CD4-positive, alpha-beta memory T cell (primary cell): ENCODE measurements at regions not wholly inside any gene's neighbourhood (a gene's known extent, or its start where the extent isn't known, plus 50 kb on each side); places are given as distances from the start of the nearest gene placed in this dataset.

ENCODE experiments used
- CTCF ChIA-PET: fragments of 350-600 bp; sonication (Branson Sonifier 250); formaldehyde crosslinking; loops from one replicate; lab custom pipeline; 2021; ENCODE audit warnings: inconsistent platforms; ENCODE audit not compliant: partially characterized antibody; lab: Charles Lee
- POLR2A ChIA-PET: fragments of 350-600 bp; sonication (Branson Sonifier 250); formaldehyde crosslinking; loops from one replicate; lab custom pipeline; 2021; ENCODE audit not compliant: partially characterized antibody; lab: Charles Lee
- DNase-seq, 5 donors: peaks; one replicate each; pipeline versions ENCODE4 v3.0.0 to v3.0.0-alpha.2; 2020 to 2022; ENCODE audit warnings: mixed read lengths in 1 of 5
- H3K27ac ChIP-seq: one replicate; pipeline ENCODE4 v1.7.0; 2013; ENCODE audit warnings: low read depth, low read length
- H3K27me3 ChIP-seq: 2 replicates; pipeline ENCODE4 v1.7.0; 2013; ENCODE audit warnings: mild to moderate bottlenecking, low read length, moderate library complexity; ENCODE audit not compliant: insufficient read depth
- H3K36me3 ChIP-seq: 2 replicates; pipeline ENCODE4 v1.7.0; 2013; ENCODE audit warnings: mild to moderate bottlenecking, low read length, moderate library complexity; ENCODE audit not compliant: insufficient read depth
- H3K4me1 ChIP-seq: 2 replicates; pipeline ENCODE4 v1.7.0; 2013; ENCODE audit warnings: mild to moderate bottlenecking, low read length, moderate library complexity; ENCODE audit not compliant: insufficient read depth
- H3K4me3 ChIP-seq, 2 donors: one replicate each; pipeline ENCODE4 v1.7.0; 2013; ENCODE audit warnings: low read length in 2 of 2, mild to moderate bottlenecking in 1 of 2
- H3K9me3 ChIP-seq, 2 donors: one replicate each; pipeline ENCODE4 v1.7.0; 2013; ENCODE audit warnings: low read length in 2 of 2, control low read depth in 1 of 2; ENCODE audit not compliant: control insufficient read depth in 1 of 2
- H3K27ac Mint-ChIP-seq, 7 donors: one replicate each; pipeline ENCODE4 v1.8.0; 2020 to 2021; ENCODE audit warnings: mixed read lengths in 7 of 7, mild to moderate bottlenecking in 6 of 7, inconsistent platforms in 3 of 7, moderate library complexity in 3 of 7
- H3K27me3 Mint-ChIP-seq, 2 donors: one replicate each; pipeline ENCODE4 v1.8.0; 2020 to 2021; ENCODE audit warnings: mixed read lengths in 2 of 2
- H3K36me3 Mint-ChIP-seq, 2 donors: one replicate each; pipeline ENCODE4 v1.8.0; 2020 to 2021; ENCODE audit warnings: mixed read lengths in 2 of 2, inconsistent platforms in 1 of 2, mild to moderate bottlenecking in 1 of 2
- H3K4me1 Mint-ChIP-seq, 4 donors: one replicate each; pipeline ENCODE4 v1.8.0; 2020 to 2021; ENCODE audit warnings: mixed read lengths in 4 of 4, mild to moderate bottlenecking in 1 of 4
- H3K4me3 Mint-ChIP-seq, 8 donors: one replicate each; pipeline ENCODE4 v1.8.0; 2020 to 2021; ENCODE audit warnings: mixed read lengths in 8 of 8, mild to moderate bottlenecking in 7 of 8, moderate library complexity in 6 of 8, inconsistent platforms in 3 of 8
- H3K9me3 Mint-ChIP-seq, 8 donors: one replicate each; pipeline ENCODE4 v1.8.0; 2020 to 2021; ENCODE audit warnings: mixed read lengths in 8 of 8, mild to moderate bottlenecking in 5 of 8, inconsistent platforms in 3 of 8, moderate library complexity in 1 of 8
- intact Hi-C: fragments of 100-400 bp; cut with micrococcal nuclease; formaldehyde crosslinking; loops from one replicate; pipeline ENCODE4 v1.15.1; 2023

DNA sequence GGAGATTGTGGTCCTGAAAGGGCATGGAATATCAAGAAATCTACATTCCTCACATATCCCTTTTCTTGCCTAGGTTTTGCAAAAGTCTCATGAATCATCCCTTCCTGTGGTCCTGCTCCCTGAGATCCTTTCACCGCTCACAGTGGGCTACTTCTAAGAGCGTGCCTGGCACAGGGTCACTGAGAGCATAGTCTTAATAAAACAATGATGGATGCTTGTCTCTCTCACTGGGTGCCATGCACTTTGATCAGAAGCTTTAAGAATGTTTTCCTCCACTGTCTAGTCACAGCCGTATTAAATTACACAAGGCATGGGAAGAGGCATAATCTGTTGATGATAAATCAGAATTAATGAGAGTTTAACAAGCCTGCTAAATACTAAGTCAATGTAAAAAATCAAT is 269.7 kb upstream of the ATP10A start:
- no peaks in the 10 kb centered on the region for H3K9me3 ChIP-seq
- Mint-ChIP-seq H3K27me3 (peaks cover 10 to 17% of the 10 kb centered on the region in 2 donors), H3K36me3 (no peaks in the 10 kb centered on the region), H3K4me3 (no peak overlapping the region), H3K27ac (no peak overlapping the region), H3K4me1 (no peaks in the 10 kb centered on the region), H3K9me3 (peaks cover 0 to 3% (median 0%) of the 10 kb centered on the region in 8 donors)
- DNase-seq = no peak
- H3K27me3 ChIP-seq = no peaks in the 10 kb centered on the region
- H3K4me1 ChIP-seq = no peaks in the 10 kb centered on the region
- no peak overlapping the region for H3K4me3 ChIP-seq
- ChIA-PET POLR2A (no interaction called here), CTCF (no interaction called here)
- no peaks in the 10 kb centered on the region for H3K36me3 ChIP-seq
- intact Hi-C loops = no loop called here
- no peak overlapping the region for H3K27ac ChIP-seq

DNA sequence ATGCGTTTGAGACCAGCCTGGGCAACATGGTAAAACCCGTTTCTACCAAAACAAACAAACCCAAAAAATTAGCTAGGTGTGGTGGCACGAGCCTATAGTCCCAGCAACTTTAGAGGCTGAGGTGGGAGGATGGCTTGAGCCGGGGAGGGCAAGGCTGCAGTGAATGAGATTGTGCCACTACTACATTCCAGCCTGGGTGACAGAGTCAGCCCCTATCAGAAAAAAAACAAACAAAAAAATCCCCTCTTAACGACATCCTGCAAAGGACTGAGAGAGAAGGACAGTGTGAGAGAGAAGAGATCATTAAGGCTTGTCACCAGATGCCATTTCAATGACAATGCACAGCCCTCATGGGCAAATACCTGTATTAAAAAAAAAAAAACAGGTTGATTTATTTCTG is 266.7 kb upstream of the ATP10A start:
- no peak for DNase-seq
- no peaks in the 10 kb centered on the region for H3K36me3 Mint-ChIP-seq
- ChIA-PET POLR2A (no interaction called here), CTCF (no interaction called here)
- H3K4me1 Mint-ChIP-seq = no peaks in the 10 kb centered on the region
- no peak overlapping the region for H3K27ac Mint-ChIP-seq
- peaks cover 8 to 15% of the 10 kb centered on the region in 2 donors for H3K27me3 Mint-ChIP-seq
- no peak overlapping the region for H3K4me3 Mint-ChIP-seq
- H3K27me3 ChIP-seq = no peaks in the 10 kb centered on the region
- H3K27ac ChIP-seq = no peak overlapping the region
- no peaks in the 10 kb centered on the region for H3K4me1 ChIP-seq
- H3K9me3 Mint-ChIP-seq = peaks cover 0 to 2% (median 0%) of the 10 kb centered on the region in 8 donors
- no peak overlapping the region for H3K4me3 ChIP-seq
- H3K36me3 ChIP-seq = no peaks in the 10 kb centered on the region
- no peaks in the 10 kb centered on the region for H3K9me3 ChIP-seq
- intact Hi-C loops = no loop called here

DNA sequence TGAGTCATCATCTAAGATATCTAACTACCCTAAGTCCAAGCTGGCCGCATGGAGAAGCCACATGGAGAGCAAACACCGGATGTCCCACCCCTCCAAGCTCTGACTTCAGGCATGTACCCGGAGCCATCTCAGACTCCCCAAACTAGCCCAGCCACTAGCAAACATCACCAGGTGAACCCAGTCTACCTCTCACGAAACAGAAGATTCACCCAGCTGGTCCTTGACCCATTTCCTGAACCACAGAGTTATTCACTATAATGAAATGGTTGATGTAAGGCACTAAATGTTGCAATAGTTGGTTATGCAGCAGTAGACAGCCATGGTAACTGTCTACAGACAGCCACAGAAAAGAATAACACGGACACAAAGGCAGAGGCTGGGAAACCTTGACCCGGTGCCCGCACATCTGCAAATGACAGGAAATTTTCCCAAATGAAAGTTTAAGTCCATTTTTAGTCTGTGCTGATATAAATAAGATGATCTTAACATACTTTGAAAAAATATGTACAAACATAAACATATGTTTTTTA is 265.5 kb upstream of the ATP10A start:
- intact Hi-C loops = no loop called here
- no peaks in the 10 kb centered on the region for H3K4me1 ChIP-seq
- Mint-ChIP-seq H3K4me3 (no peak overlapping the region), H3K27me3 (peaks cover 8 to 13% of the 10 kb centered on the region in 2 donors), H3K27ac (no peak overlapping the region), H3K4me1 (no peaks in the 10 kb centered on the region), H3K9me3 (peaks cover 0 to 2% (median 0%) of the 10 kb centered on the region in 8 donors), H3K36me3 (no peaks in the 10 kb centered on the region)
- H3K36me3 ChIP-seq = no peaks in the 10 kb centered on the region
- CTCF ChIA-PET = no interaction called here
- no peak overlapping the region for H3K4me3 ChIP-seq
- no peak for DNase-seq
- H3K9me3 ChIP-seq = no peaks in the 10 kb centered on the region
- H3K27ac ChIP-seq = no peak overlapping the region
- H3K27me3 ChIP-seq = no peaks in the 10 kb centered on the region
- POLR2A ChIA-PET = no interaction called here

DNA sequence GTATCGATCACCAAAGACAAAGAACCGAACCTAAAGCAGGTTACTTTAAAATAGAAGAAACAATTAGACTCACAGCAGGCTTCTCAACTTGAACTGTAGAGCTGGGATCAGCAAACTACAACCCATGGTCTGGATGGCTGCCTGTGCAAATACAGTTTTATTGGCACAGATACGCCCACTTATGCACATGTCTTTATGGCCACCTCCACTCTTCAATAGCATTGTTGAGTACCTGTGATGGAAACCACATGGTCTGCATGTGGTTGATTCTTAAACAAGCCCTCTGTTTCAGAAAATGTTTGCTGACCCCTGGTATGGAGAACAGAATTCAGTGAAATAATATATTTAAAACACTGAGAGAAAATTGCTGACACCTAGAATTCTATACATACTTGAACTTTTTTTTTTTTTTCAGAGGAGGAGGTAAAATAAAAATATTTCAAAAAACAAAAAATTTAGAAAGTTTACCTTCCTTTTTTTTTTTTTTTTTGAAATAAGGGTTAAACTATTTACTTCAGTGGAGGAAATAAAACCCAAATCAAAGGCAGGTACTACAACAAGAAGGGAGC is 263.8 kb upstream of the ATP10A start:
- ChIA-PET CTCF (no interaction called here), POLR2A (no interaction called here)
- no peak overlapping the region for H3K4me3 ChIP-seq
- no peak for DNase-seq
- H3K36me3 ChIP-seq = no peaks in the 10 kb centered on the region
- no peak overlapping the region for H3K27ac Mint-ChIP-seq
- no peaks in the 10 kb centered on the region for H3K9me3 ChIP-seq
- intact Hi-C loops = no loop called here
- no peaks in the 10 kb centered on the region for H3K27me3 ChIP-seq
- no peaks in the 10 kb centered on the region for H3K36me3 Mint-ChIP-seq
- no peak overlapping the region for H3K4me3 Mint-ChIP-seq
- H3K27ac ChIP-seq = no peak overlapping the region
- H3K4me1 ChIP-seq = no peaks in the 10 kb centered on the region
- peaks cover 1 to 9% of the 10 kb centered on the region in 2 donors for H3K27me3 Mint-ChIP-seq
- H3K9me3 Mint-ChIP-seq = peaks cover 0 to 2% (median 0%) of the 10 kb centered on the region in 8 donors
- H3K4me1 Mint-ChIP-seq = no peaks in the 10 kb centered on the region

DNA sequence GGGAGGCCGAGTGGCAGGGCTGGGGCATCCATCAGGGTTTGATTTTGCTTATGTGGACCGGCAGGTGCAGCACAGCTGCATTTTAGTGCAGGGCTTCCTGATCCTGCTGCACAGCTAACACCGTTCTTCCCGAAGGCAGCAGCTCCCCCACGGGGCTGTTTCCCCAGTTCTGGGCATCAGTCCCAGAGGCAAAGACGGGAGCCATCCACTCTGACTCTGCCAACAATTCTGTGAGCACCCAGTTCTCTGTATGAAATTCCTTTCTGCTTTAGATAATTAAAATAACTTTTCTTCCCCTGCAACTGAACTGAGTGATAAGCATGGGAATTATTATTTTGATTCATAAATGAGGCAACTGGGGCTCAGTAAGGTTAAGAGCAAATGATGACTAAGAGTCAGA is 262.9 kb upstream of the ATP10A start:
- CTCF ChIA-PET = no interaction called here
- Histone ChIP-seq H3K4me1 (no peaks in the 10 kb centered on the region), H3K27me3 (no peaks in the 10 kb centered on the region), H3K9me3 (no peaks in the 10 kb centered on the region), H3K4me3 (no peak overlapping the region), H3K27ac (no peak overlapping the region), H3K36me3 (no peaks in the 10 kb centered on the region)
- intact Hi-C loops = no loop called here
- Mint-ChIP-seq H3K36me3 (no peaks in the 10 kb centered on the region), H3K4me1 (no peaks in the 10 kb centered on the region), H3K4me3 (no peak overlapping the region), H3K27ac (no peak overlapping the region), H3K27me3 (peaks cover 1 to 8% of the 10 kb centered on the region in 2 donors), H3K9me3 (peaks cover 0 to 2% (median 0%) of the 10 kb centered on the region in 8 donors)
- DNase-seq = no peak
- POLR2A ChIA-PET = no interaction called here

DNA sequence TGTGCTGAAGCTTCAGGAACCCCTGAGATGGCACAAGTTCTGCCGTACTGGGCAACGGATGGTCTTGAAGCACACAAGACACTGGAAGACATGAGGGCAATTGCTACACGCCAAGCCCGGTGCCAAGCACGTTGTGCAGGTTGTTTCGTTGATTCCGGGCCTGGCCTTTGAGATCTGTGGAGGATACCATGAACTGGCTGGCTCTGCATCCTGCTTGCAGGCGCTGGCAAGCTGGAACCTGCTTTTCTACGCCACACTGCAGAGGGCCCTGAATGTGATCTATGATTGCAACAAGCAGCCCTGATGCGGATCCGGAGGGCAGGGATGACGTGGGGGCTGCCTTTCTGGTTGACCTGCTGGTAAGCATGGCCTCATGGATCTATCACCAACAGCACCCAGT is 262.5 kb upstream of the ATP10A start:
- Mint-ChIP-seq H3K4me3 (no peak overlapping the region), H3K4me1 (no peaks in the 10 kb centered on the region), H3K36me3 (no peaks in the 10 kb centered on the region), H3K27me3 (peaks cover 1 to 8% of the 10 kb centered on the region in 2 donors), H3K27ac (no peak overlapping the region), H3K9me3 (peaks cover 0 to 2% (median 0%) of the 10 kb centered on the region in 8 donors)
- H3K36me3 ChIP-seq = no peaks in the 10 kb centered on the region
- ChIA-PET POLR2A (no interaction called here), CTCF (no interaction called here)
- H3K27me3 ChIP-seq = no peaks in the 10 kb centered on the region
- H3K27ac ChIP-seq = no peak overlapping the region
- no peak overlapping the region for H3K4me3 ChIP-seq
- no peaks in the 10 kb centered on the region for H3K9me3 ChIP-seq
- intact Hi-C loops = no loop called here
- no peak for DNase-seq
- no peaks in the 10 kb centered on the region for H3K4me1 ChIP-seq

DNA sequence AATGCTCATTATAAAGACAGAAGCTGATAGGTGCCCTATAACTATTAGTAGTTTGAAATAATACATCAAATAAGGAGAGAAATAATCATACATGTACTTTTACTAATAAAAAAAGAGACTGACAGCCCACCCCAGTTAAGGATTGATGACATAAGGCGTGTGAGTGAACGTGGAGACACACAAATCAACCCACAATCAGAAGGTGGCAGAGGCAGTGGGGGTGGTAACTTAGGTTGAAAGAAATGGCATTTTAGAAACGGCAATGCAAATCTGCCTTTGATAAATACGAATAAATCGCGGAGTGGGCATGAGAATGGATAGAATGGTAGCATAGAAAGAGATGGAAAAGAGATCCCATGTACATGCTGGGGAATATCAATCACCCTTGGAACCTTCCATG is 256.2 kb upstream of the ATP10A start:
- H3K9me3 ChIP-seq = no peaks in the 10 kb centered on the region
- no peak overlapping the region for H3K4me3 Mint-ChIP-seq
- H3K4me3 ChIP-seq = no peak overlapping the region
- no peak overlapping the region for H3K27ac Mint-ChIP-seq
- H3K27me3 Mint-ChIP-seq = no peaks in the 10 kb centered on the region
- no peaks in the 10 kb centered on the region for H3K27me3 ChIP-seq
- no peaks in the 10 kb centered on the region for H3K4me1 ChIP-seq
- no peaks in the 10 kb centered on the region for H3K4me1 Mint-ChIP-seq
- ChIA-PET POLR2A (no interaction called here), CTCF (no interaction called here)
- H3K36me3 Mint-ChIP-seq = no peaks in the 10 kb centered on the region
- DNase-seq = no peak
- H3K9me3 Mint-ChIP-seq = peaks cover 0 to 2% (median 0%) of the 10 kb centered on the region in 8 donors
- no peak overlapping the region for H3K27ac ChIP-seq
- intact Hi-C loops = no loop called here
- no peaks in the 10 kb centered on the region for H3K36me3 ChIP-seq
